Spinal cord (tissue), 9 donors: ENCODE measurements at regions not wholly inside any gene's neighbourhood (a gene's known extent, or its start where the extent isn't known, plus 50 kb on each side); places are given as distances from the start of the nearest gene placed in this dataset.

Experiments
- DNase-seq, 6 donors: peaks; one replicate each; pipeline versions ENCODE4 v3.0.0 to v3.0.0-alpha.2; 2013 to 2015; ENCODE audit warnings: low spot score in 6 of 6, low read depth in 4 of 6
- H3K27ac ChIP-seq: one replicate; pipeline ENCODE4 v1.5.1; 2013; ENCODE audit warnings: low read depth, low read length, control low read depth
- H3K27me3 ChIP-seq: one replicate; pipeline ENCODE4 v1.6.1; 2013; ENCODE audit warnings: low read length; ENCODE audit not compliant: control insufficient read depth, insufficient read depth
- H3K36me3 ChIP-seq: one replicate; pipeline ENCODE4 v1.6.1; 2013; ENCODE audit warnings: low read length; ENCODE audit not compliant: control insufficient read depth, insufficient read depth
- H3K4me1 ChIP-seq: one replicate; pipeline ENCODE4 v1.6.1; 2013; ENCODE audit warnings: low read length; ENCODE audit not compliant: control insufficient read depth, insufficient read depth
- H3K4me3 ChIP-seq: one replicate; pipeline ENCODE4 v1.5.1; 2013; ENCODE audit warnings: low read depth, low read length, control low read depth
- H3K9me3 ChIP-seq: one replicate; pipeline ENCODE4 v1.6.1; 2013; ENCODE audit warnings: low read length; ENCODE audit not compliant: control insufficient read depth, insufficient read depth
- WGBS: methylation state at CpG from one replicate; pipeline ENCODE4 v1.1.5; 2013; ENCODE audit warnings: missing lambda C conversion rate; ENCODE audit not compliant: insufficient coverage; 5-methylcytosine and 5-hydroxymethylcytosine counted together
- donor health status: healthy.

DNA sequence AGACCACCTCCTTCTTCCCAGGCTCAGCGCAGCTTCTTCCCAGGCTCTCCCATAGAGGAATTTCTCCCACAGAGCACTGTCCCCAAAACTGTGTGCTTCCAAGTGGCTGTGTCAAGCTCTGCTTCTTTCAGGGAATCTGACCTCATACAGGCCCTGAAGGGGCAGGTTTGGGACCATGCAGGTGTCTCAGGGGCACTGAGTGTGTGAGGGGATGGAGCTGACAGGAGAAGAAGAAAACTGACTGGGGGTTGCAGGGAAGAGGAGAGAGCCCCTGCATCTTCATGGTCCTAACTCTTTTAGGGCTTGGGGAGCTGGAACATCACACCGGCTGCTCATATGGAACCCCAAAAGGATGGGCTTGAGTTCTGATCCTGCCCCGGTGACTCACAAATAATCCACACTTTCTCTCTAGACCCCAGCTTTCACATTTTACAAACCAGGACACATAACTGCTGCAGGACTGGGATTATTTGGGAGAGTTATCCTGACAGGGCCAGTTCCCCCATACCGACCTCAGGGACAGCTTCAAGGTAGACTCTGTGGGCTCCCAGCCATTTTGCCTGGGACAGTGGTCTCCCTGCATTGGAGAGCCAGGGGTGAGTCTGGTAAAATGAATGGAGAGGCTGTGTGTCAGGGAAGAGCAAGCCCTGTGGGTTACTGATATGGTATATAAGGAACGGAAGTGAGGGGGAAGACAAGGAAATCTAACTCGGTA, 316.1 kb downstream of the TLE3 start:
- H3K27me3 ChIP-seq = no peaks in the 10 kb centered on the region

DNA sequence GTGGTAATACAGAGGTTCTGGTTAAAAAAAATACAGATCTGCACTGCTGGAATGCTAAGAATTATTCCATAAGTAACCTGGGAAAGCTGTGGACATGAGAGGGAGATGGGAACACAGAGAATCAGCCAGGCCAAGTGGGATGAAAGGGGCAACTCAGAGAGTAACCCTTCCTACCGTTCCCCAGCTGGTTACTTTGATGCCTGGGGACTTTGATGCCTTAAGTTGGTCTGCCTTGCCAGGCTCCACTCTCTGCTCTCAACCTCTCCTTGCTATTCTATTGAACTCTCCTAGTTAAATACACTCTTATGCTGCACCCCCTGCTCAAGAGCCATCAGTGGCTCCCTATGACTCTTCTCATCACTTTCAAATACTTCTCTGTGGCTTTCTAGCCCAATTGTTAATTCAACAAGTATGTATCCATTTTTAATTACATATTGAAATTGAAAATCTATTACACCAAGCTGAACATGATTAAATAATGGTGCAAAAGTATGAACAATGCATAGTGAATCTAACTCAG, 315.5 kb downstream of the TLE3 start:
- Histone ChIP-seq H3K27ac (no peak overlapping the region), H3K9me3 (peaks cover 3% of the 10 kb centered on the region), H3K4me1 (no peaks in the 10 kb centered on the region), H3K4me3 (no peak overlapping the region), H3K27me3 (no peaks in the 10 kb centered on the region), H3K36me3 (no peaks in the 10 kb centered on the region)
- WGBS = 45% methylated on average over 1 of the region's 1 CpG
- no peak for DNase-seq

More for the DNA sequence above, 316.1 kb downstream of the TLE3 start:
- no peak overlapping the region for H3K27ac ChIP-seq
- DNase-seq = no peak
- 97% methylated on average over 5 of the region's 6 CpGs for WGBS
- no peaks in the 10 kb centered on the region for H3K4me1 ChIP-seq
- no peak overlapping the region for H3K4me3 ChIP-seq
- H3K9me3 ChIP-seq = peaks cover 4% of the 10 kb centered on the region
- H3K36me3 ChIP-seq = no peaks in the 10 kb centered on the region

DNA sequence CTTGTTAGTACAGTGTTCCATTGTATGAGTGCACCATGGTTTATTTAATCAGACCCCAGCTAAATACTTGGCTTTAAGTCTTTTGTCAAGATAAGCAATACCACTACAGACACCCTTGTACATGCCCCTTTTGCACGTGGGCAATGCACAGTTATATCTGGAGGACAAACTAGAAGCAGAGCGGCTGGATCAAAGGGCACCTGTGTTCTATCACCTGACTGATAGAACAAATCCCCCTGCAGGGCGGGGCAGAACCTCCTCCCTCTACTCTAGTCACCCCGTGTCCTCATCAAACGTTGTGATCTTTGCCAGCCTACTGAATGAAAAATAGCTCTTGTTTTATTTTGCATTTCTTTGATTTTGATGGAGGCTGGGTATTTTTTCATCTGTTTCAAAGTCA, 314.9 kb downstream of the TLE3 start:
- no peak overlapping the region for H3K4me3 ChIP-seq
- H3K36me3 ChIP-seq = no peaks in the 10 kb centered on the region
- H3K4me1 ChIP-seq = no peaks in the 10 kb centered on the region
- H3K27me3 ChIP-seq = no peaks in the 10 kb centered on the region
- WGBS = 71% methylated on average over 2 of the region's 5 CpGs
- DNase-seq = no peak
- H3K27ac ChIP-seq = no peak overlapping the region
- no peaks in the 10 kb centered on the region for H3K9me3 ChIP-seq

DNA sequence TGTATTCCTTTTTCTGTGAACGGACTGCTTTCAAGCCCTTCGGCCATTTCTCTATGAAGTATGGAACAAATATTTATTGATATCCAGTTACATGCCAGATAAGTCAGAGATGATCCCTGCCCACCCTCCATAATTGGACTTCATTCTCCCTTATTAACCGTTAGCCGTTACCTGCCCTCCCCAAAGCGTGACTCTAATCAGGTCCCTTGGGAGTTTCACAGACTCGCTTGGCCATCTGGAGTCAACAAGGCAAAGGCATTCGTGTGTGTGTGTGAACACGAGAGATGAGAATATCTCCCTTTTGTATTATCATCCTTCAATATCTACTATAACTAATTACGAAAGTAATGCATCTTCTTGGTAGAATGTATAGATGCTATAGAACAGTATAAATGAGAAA, 314.5 kb downstream of the TLE3 start:
- Histone ChIP-seq H3K36me3 (no peaks in the 10 kb centered on the region), H3K27me3 (no peaks in the 10 kb centered on the region), H3K9me3 (no peaks in the 10 kb centered on the region), H3K4me1 (no peaks in the 10 kb centered on the region), H3K27ac (no peak overlapping the region), H3K4me3 (no peak overlapping the region)
- no CpG with 5 or more reads among the region's 9 CpGs for WGBS
- peak in 1 of 6 donors; percentile 18 for DNase-seq

DNA sequence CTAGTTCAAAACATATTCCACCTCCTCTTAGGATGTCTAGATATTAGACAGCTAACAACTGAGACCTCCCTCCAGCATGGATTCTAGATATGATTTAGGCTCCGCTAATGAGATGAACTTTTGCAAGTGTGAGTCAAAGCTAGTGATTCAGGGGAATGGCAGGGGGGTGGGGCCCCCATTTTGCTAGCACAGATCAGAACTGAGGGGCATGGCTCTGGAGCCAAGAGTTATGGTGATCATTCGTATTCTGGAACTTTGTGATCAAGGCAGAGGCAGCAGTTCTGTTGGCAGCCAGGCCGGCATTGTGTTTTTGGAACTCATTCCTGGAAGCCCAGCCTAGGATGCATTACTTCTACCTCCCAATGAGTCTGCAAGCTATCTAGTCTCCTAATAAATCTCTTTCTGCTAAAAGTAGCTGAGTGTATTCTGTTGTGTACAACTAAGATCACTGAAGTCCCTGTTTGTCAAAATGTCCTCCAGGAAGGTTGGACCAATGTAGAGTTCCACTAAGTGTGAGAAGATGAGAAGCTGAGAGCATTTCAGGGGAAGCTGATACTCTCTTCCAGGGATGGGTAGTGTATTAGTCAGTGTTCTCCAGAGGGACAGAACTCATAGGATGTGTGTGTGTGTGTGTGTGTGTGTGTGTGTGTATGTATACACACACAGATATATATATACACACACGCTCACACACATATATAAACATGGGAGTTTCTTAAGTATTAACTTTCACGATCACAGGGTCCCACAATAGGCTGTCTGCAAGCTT, 312.7 kb downstream of the TLE3 start:
- Histone ChIP-seq H3K27ac (no peak overlapping the region), H3K4me3 (no peak overlapping the region), H3K4me1 (no peaks in the 10 kb centered on the region), H3K9me3 (no peaks in the 10 kb centered on the region), H3K27me3 (no peaks in the 10 kb centered on the region), H3K36me3 (no peaks in the 10 kb centered on the region)
- no peak for DNase-seq
- WGBS = 79% methylated on average over 2 of the region's 5 CpGs

DNA sequence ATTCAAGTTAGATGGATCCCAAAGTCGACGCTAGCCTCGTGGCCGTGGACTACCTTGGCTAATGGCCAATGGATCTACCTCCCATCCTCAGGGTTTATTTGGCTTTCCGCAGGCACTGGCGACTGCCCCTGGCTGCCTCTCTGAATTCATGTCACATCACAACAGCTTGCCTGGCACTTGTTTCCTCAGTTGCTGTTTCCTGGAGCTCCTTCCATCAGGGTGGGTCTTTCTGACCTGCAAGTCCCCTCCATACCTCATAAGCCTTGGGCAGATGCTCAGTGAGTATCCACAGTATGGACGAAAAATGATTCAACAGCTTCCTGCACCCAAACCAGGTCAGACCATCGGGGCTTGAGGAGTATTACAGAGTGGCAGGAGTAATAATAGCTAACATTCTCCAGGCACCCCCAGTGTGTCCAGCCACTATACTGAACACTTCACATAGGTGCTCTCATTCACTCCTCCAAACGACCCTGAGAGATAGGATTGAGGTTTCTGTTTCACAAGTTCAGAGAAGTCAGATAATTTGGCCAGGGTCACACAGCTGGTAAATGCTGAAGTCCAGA, 311.5 kb downstream of the TLE3 start:
- WGBS = 91% methylated on average over 9 of the region's 9 CpGs
- Histone ChIP-seq H3K4me1 (no peaks in the 10 kb centered on the region), H3K4me3 (no peak overlapping the region), H3K27me3 (no peaks in the 10 kb centered on the region), H3K9me3 (peaks cover under 1% of the 10 kb centered on the region), H3K36me3 (no peaks in the 10 kb centered on the region), H3K27ac (no peak overlapping the region)
- DNase-seq = no peak

DNA sequence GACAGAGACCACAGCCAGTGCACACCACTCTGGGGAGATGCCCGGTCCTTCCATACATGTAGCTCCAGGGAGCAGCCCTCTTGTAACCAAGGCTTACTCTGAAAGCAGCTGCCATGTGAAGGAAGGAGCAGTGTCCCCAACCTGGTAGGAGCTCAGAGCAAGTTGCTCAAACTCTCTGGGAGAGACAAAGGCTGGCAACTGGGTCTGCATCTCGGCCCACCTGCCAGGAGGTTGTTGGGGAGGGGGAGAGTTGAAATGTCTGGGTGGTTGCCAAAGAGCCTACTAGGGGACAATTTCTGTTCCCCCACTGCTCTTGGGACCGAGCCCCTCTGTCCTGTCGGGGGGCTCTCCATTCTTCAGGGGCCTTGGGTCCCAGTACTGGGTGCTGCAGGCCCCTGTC, 309.9 kb downstream of the TLE3 start:
- 87% methylated on average over 4 of the region's 4 CpGs for WGBS
- H3K4me1 ChIP-seq = no peaks in the 10 kb centered on the region
- H3K4me3 ChIP-seq = no peak overlapping the region
- no peaks in the 10 kb centered on the region for H3K36me3 ChIP-seq
- H3K27me3 ChIP-seq = no peaks in the 10 kb centered on the region
- no peak for DNase-seq
- H3K9me3 ChIP-seq = peaks cover 3% of the 10 kb centered on the region
- H3K27ac ChIP-seq = no peak overlapping the region

DNA sequence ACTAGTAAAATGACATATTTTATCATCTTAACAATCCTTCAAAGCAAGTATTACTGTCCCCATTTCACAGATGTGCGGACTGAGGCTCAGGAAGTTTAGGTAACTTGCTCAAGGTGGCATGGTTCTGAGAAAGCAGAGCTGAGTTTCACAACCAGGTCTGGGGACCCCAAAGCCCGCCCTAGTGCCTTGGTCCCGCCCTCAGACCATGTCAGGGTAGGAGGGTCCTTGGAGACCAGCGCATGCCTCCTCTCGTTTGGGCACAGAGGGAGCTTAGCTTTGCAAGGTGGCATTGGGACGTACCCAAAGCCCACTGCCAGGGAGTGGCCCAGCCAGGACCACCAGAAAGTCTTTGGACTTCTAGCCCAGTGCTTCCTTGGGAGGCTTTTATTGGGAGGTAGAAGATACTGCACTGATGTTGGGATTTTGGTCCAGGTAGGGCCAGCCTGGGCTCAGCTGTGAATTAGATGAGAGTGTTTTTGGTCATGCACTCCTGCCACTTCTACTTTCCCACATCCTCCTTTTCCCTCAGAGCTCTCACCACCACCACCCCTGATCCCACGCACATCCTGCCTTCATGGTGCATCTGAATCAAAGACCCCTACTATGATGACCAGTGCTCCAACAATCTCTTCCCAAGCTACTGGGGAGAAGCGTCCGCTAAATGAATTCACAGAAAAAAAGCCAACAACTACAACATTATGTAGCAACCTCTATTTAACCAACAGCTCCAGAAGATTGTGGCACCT, 307.9 kb downstream of the TLE3 start:
- H3K27me3 ChIP-seq = no peaks in the 10 kb centered on the region
- H3K4me1 ChIP-seq = peaks cover 7% of the 10 kb centered on the region
- DNase-seq = no peak
- no peaks in the 10 kb centered on the region for H3K36me3 ChIP-seq
- WGBS = 89% methylated on average over 9 of the region's 9 CpGs
- H3K4me3 ChIP-seq = no peak overlapping the region
- H3K27ac ChIP-seq = no peak overlapping the region
- peaks cover 3% of the 10 kb centered on the region for H3K9me3 ChIP-seq

DNA sequence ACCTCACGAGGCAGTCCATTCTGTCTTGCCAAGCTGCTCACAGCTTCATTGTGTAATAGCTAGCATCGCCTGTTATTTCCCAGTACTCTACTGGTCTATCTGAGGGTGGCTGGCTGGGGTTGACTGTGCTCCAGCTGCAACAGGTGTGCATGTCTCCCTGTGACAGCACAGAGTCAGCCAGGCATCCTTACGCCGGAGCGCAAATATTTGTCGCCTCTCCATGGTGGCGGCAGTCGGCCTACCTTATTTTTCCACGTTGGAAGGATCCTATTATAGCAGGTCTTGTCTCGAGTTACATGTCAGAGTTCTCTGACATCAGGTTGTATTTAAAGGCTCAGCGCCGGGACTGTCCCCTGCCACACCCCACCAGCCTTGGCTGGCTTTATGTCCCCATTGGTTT, 307.1 kb downstream of the TLE3 start:
- H3K27me3 ChIP-seq = no peaks in the 10 kb centered on the region
- no peak for DNase-seq
- 88% methylated on average over 11 of the region's 12 CpGs for WGBS
- no peaks in the 10 kb centered on the region for H3K36me3 ChIP-seq
- H3K27ac ChIP-seq = no peak overlapping the region
- peaks cover 3% of the 10 kb centered on the region for H3K9me3 ChIP-seq
- H3K4me1 ChIP-seq = peaks cover 14% of the 10 kb centered on the region
- no peak overlapping the region for H3K4me3 ChIP-seq
